Upper lobe of left lung (tissue), 4 donors: ENCODE measurements at regions not wholly inside any gene's neighbourhood (a gene's known extent, or its start where the extent isn't known, plus 50 kb on each side); places are given as distances from the start of the nearest gene placed in this dataset.

Experiments
- CTCF ChIP-seq, 6 experiments: fragments of 450-650 bp in 4 of 6; fragments of 200-600 bp in 2 of 6; sonication (generic) in 2 of 6; IDR thresholded peaks; one replicate each; pipeline ENCODE4 v1.5.1; 2016 to 2019; ENCODE audit warnings: antibody characterized with exemption in 6 of 6
- EP300 ChIP-seq, 4 donors: sonication (generic); formaldehyde crosslinking; IDR thresholded peaks; one replicate each; pipeline ENCODE4 v1.5.1; 2017; ENCODE audit warnings: antibody characterized with exemption in 4 of 4, control low read depth in 2 of 4
- POLR2A ChIP-seq, 4 donors: fragments of 450-650 bp; IDR thresholded peaks; one replicate each; pipeline ENCODE4 v1.5.1; 2016 to 2017; ENCODE audit warnings: antibody characterized with exemption in 4 of 4, mild to moderate bottlenecking in 2 of 4
- POLR2AphosphoS5 ChIP-seq, 2 donors: sonication (generic); formaldehyde crosslinking; IDR thresholded peaks; one replicate each; pipeline ENCODE4 v1.5.1; 2017; ENCODE audit warnings: antibody characterized with exemption in 2 of 2

- TF ChIP-seq POLR2A (IDR thresholded peaks at IDR 0.05) (no peak), CTCF (IDR thresholded peaks at IDR 0.05) (no peak), EP300 (IDR thresholded peaks at IDR 0.05) (no peak), POLR2AphosphoS5 (IDR thresholded peaks at IDR 0.05) (no peak)
Measured at GRCh38 chr6:23870496-23870895, 255.5 kb upstream of the NRSN1 start.
